ENCODE measurements at regions not wholly inside any gene's neighbourhood (a gene's known extent, or its start where the extent isn't known, plus 50 kb on each side); places are given as distances from the start of the nearest gene placed in this dataset.

DNA sequence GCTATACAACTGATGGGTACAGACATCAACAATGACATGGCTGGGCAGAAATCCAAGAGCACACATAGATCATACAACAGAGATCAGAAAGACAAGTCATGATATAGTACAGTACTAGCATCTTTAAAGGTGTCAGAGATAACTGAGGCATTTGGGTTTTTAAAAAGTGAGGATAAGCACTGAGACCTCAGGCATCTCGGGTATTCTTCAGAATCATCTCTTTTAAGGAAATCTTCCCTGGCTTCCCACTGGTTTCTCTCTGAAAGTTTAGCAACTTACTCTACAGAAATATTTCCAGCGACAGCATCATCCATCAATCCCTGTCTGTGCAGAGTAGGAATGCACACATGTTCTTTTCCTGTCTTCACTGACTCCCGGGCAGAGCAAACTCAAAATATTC is 93.2 kb upstream of the PARP11 start:
- Histone ChIP-seq H3K36me3 (no peaks in the 10 kb centered on the region), H3K27me3 (peaks cover 3% of the 10 kb centered on the region), H3K9me3 (no peaks in the 10 kb centered on the region), H3K4me1 (no peaks in the 10 kb centered on the region), H3K4me3 (no peak overlapping the region), H3K27ac (no peak overlapping the region)
- intact Hi-C loops (cut with DNase I), result no loop called here
- DNase-seq (ENCODE audit: low spot score in 2 of 2), result no peak
- TF ChIP-seq, protein P1, sequence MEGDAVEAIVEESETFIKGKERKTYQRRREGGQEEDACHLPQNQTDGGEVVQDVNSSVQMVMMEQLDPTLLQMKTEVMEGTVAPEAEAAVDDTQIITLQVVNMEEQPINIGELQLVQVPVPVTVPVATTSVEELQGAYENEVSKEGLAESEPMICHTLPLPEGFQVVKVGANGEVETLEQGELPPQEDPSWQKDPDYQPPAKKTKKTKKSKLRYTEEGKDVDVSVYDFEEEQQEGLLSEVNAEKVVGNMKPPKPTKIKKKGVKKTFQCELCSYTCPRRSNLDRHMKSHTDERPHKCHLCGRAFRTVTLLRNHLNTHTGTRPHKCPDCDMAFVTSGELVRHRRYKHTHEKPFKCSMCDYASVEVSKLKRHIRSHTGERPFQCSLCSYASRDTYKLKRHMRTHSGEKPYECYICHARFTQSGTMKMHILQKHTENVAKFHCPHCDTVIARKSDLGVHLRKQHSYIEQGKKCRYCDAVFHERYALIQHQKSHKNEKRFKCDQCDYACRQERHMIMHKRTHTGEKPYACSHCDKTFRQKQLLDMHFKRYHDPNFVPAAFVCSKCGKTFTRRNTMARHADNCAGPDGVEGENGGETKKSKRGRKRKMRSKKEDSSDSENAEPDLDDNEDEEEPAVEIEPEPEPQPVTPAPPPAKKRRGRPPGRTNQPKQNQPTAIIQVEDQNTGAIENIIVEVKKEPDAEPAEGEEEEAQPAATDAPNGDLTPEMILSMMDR (IDR thresholded peaks at IDR 0.05), result no peak

- H3K4me1 ChIP-seq, result no peaks in the 10 kb centered on the region
- no peaks in the 10 kb centered on the region for H3K9me3 ChIP-seq
- intact Hi-C loops (cut with DNase I), result no loop called here
- H3K27ac ChIP-seq, result no peak overlapping the region
- TF ChIP-seq, protein P1 (IDR thresholded peaks at IDR 0.05), result no peak
- no peak for DNase-seq (ENCODE audit: low spot score in 2 of 2)
- H3K4me3 ChIP-seq, result no peak overlapping the region
- peaks cover 3% of the 10 kb centered on the region for H3K27me3 ChIP-seq
- H3K36me3 ChIP-seq, result no peaks in the 10 kb centered on the region
Observed at GRCh38 chr12:3965046-3965445, 91.8 kb upstream of the PARP11 start.

DNA sequence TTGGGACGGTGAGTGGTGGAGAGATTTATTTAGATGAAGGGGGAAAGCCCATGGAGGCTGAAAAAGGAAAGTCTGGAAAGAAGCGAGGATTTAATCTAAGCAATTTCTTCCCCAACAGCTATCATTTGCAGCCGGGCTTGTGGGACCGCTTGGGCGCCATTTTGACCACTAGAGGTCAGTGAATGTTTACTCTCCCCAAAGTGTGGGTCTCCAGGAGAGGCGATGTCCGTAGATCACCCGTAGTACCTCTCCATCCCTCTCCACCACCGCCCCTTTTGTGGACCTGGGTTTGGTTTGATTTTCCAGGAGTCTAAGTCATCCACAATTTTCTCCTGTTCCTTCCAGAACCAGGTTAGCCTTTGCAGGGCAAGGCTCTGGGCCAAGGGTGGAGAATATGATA is 91.2 kb upstream of the PARP11 start:
- Histone ChIP-seq H3K27ac (no peak overlapping the region), H3K4me3 (no peak overlapping the region), H3K9me3 (no peaks in the 10 kb centered on the region), H3K4me1 (no peaks in the 10 kb centered on the region), H3K36me3 (no peaks in the 10 kb centered on the region), H3K27me3 (peaks cover 3% of the 10 kb centered on the region)
- no peak for DNase-seq (ENCODE audit: low spot score in 2 of 2)
- TF ChIP-seq, protein P1 (IDR thresholded peaks at IDR 0.05), result peak in 1 of 3 experiments; percentile 23
- intact Hi-C loops (cut with DNase I), result no loop called here

GRCh38 chr12:3962631-3963483 is 89.7 kb upstream of the PARP11 start:
- TF ChIP-seq, protein P1 (IDR thresholded peaks at IDR 0.05), result no peak
- Histone ChIP-seq H3K27ac (no peak overlapping the region), H3K27me3 (peaks cover 2% of the 10 kb centered on the region), H3K9me3 (no peaks in the 10 kb centered on the region), H3K36me3 (no peaks in the 10 kb centered on the region), H3K4me1 (no peaks in the 10 kb centered on the region), H3K4me3 (no peak overlapping the region)
- intact Hi-C loops (cut with DNase I), result no loop called here
- DNase-seq (ENCODE audit: low spot score in 2 of 2), result no peak

- Histone ChIP-seq H3K36me3 (no peaks in the 10 kb centered on the region), H3K4me1 (no peaks in the 10 kb centered on the region), H3K4me3 (no peak overlapping the region), H3K27me3 (no peaks in the 10 kb centered on the region), H3K27ac (no peak overlapping the region), H3K9me3 (no peaks in the 10 kb centered on the region)
- intact Hi-C loops (cut with DNase I), result no loop called here
- TF ChIP-seq, protein P1 (IDR thresholded peaks at IDR 0.05), result no peak
- no peak for DNase-seq (ENCODE audit: low spot score in 2 of 2)
Observed at GRCh38 chr12:3961591-3961990, 88.4 kb upstream of the PARP11 start.

Data from ascending aorta (tissue), 2 donors.